Hematopoietic multipotent progenitor cell treated with erythropoietin and hydrocortisone succinate and interleukin-3 and kit ligand, for 8 days (in vitro differentiated cells): ENCODE measurements at regions not wholly inside any gene's neighbourhood (a gene's known extent, or its start where the extent isn't known, plus 50 kb on each side); places are given as distances from the start of the nearest gene placed in this dataset.

ENCODE experiments used
- DNase-seq: peaks from one replicate; pipeline ENCODE4 v3.0.0-alpha.2; 2015

GRCh38 chr1:101317590-101317989, 80.8 kb downstream of the S1PR1 start:
- DNase-seq: peak; percentile 9

GRCh38 chr1:101323535-101323934, 86.7 kb downstream of the S1PR1 start:
- DNase-seq: no peak

GRCh38 chr1:101325144-101325543, 88.3 kb downstream of the S1PR1 start:
- DNase-seq: no peak

- no peak for DNase-seq
Observed at GRCh38 chr1:101330427-101331130, 93.8 kb downstream of the S1PR1 start.

GRCh38 chr1:101331794-101332193, 95.0 kb downstream of the S1PR1 start:
- DNase-seq: no peak

- DNase-seq: no peak
Observed at GRCh38 chr1:101332633-101333032, 95.8 kb downstream of the S1PR1 start.

GRCh38 chr1:101333186-101333585, 96.4 kb downstream of the S1PR1 start:
- no peak for DNase-seq

- DNase-seq: no peak
Observed at GRCh38 chr1:101337968-101338367, 101.1 kb downstream of the S1PR1 start.

- DNase-seq: no peak
Observed at GRCh38 chr1:101338714-101339430, 102.1 kb downstream of the S1PR1 start.

GRCh38 chr1:101344745-101345144, 107.9 kb downstream of the S1PR1 start:
- no peak for DNase-seq

GRCh38 chr1:101346419-101346818, 109.6 kb downstream of the S1PR1 start:
- no peak for DNase-seq

- DNase-seq: no peak
Observed at GRCh38 chr1:101356013-101356412, 119.2 kb downstream of the S1PR1 start.

- DNase-seq: no peak
Observed at GRCh38 chr1:101356604-101357443, 120.0 kb downstream of the S1PR1 start.

GRCh38 chr1:101357444-101357986, 120.7 kb downstream of the S1PR1 start:
- peak; percentile 88 for DNase-seq

GRCh38 chr1:101360506-101360905, 123.7 kb downstream of the S1PR1 start:
- no peak for DNase-seq

- DNase-seq: no peak
Observed at GRCh38 chr1:101363891-101364318, 127.1 kb downstream of the S1PR1 start.

GRCh38 chr1:101364370-101365120, 127.7 kb downstream of the S1PR1 start:
- DNase-seq: no peak

GRCh38 chr1:101365186-101365585, 128.4 kb downstream of the S1PR1 start:
- no peak for DNase-seq

- no peak for DNase-seq
Observed at GRCh38 chr1:101365878-101366277, 129.1 kb downstream of the S1PR1 start.

- no peak for DNase-seq
Observed at GRCh38 chr1:101366513-101367215, 129.8 kb downstream of the S1PR1 start.

- DNase-seq: no peak
Observed at GRCh38 chr1:101367630-101368029, 130.8 kb downstream of the S1PR1 start.

GRCh38 chr1:101370488-101370887, 133.7 kb downstream of the S1PR1 start:
- DNase-seq: no peak
